ENCODE measurements at regions not wholly inside any gene's neighbourhood (a gene's known extent, or its start where the extent isn't known, plus 50 kb on each side); places are given as distances from the start of the nearest gene placed in this dataset.

DNA sequence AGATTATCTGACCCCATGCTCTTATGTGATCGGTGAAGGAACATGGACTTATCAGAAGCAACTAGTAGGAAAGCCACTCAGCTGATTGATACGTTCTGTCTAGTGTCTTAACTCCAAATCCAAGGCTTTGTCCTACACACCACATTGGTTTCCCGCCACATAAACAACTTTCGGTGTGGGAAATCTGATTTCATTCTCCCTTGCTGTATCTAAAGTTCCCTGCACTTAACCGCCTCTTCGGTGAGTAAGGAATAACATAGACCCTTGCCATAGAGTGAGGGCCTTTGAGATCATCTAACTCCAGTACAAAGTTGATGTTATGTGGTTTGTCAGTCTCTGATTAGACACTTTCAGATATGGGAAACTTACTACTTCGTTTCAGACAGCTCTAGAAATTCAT lies 538.2 kb upstream of the TNP1 start:
- TF ChIP-seq, protein P1, sequence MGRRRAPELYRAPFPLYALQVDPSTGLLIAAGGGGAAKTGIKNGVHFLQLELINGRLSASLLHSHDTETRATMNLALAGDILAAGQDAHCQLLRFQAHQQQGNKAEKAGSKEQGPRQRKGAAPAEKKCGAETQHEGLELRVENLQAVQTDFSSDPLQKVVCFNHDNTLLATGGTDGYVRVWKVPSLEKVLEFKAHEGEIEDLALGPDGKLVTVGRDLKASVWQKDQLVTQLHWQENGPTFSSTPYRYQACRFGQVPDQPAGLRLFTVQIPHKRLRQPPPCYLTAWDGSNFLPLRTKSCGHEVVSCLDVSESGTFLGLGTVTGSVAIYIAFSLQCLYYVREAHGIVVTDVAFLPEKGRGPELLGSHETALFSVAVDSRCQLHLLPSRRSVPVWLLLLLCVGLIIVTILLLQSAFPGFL (CRISPR knock-in tag; IDR thresholded peaks at IDR 0.05) = no peak
- no peak for TF ChIP-seq HIVEP1 (CRISPR knock-in tag; IDR thresholded peaks at IDR 0.05)
- no peak for TF ChIP-seq ZFP62 (CRISPR knock-in tag; IDR thresholded peaks at IDR 0.05)
- TF ChIP-seq, protein P2, sequence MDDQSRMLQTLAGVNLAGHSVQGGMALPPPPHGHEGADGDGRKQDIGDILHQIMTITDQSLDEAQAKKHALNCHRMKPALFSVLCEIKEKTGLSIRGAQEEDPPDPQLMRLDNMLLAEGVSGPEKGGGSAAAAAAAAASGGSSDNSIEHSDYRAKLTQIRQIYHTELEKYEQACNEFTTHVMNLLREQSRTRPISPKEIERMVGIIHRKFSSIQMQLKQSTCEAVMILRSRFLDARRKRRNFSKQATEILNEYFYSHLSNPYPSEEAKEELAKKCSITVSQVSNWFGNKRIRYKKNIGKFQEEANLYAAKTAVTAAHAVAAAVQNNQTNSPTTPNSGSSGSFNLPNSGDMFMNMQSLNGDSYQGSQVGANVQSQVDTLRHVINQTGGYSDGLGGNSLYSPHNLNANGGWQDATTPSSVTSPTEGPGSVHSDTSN (CRISPR knock-in tag; IDR thresholded peaks at IDR 0.05; ENCODE audit: borderline replicate concordance) = no peak
